IMR-90 (cell line): ENCODE measurements at regions not wholly inside any gene's neighbourhood (a gene's known extent, or its start where the extent isn't known, plus 50 kb on each side); places are given as distances from the start of the nearest gene placed in this dataset.

Experiments
- ATAC-seq: fragments of 200-7000 bp; cut with Tn5 transposase; 2 replicates; pipeline ENCODE4 v1.9.1; 2020; ENCODE audit warnings: low read depth, mild to moderate bottlenecking, moderate library complexity
- BruUV-seq: library from RNA; stranded (reverse); fragments of 400-500 nt; replicated peaks from 2 replicates; lab custom pipeline; 2021; lab: Mats Ljungman, UMichigan
- CTCF ChIA-PET: fragments of 300-600 bp; formaldehyde crosslinking; extraction: SDS; loops from one replicate; lab custom pipeline; 2021; ENCODE audit warnings: antibody characterized with exemption; lab: Yijun Ruan, JAX
- POLR2A ChIA-PET: fragments of 300-600 bp; sonication (Branson Sonifier 250); formaldehyde crosslinking; loops from one replicate; lab custom pipeline; 2022; ENCODE audit warnings: antibody characterized with exemption; ENCODE audit not compliant: unreplicated experiment; lab: Charles Lee
- DNase-seq: peaks from one replicate; pipeline ENCODE4 v3.0.0; 2013
- H2AFZ ChIP-seq: replicated peaks from 2 replicates; pipeline ENCODE3; 2013; ENCODE audit warnings: low read length, mild to moderate bottlenecking; ENCODE audit not compliant: poor library complexity
- H2AK5ac ChIP-seq: 2 replicates; pipeline ENCODE4 v1.6.1; 2013; ENCODE audit warnings: low read depth, low read length, inconsistent platforms
- H2AK9ac ChIP-seq: replicated peaks from 2 replicates; pipeline ENCODE3; 2013; ENCODE audit warnings: mild to moderate bottlenecking, low read depth, low read length, moderate library complexity; ENCODE audit not compliant: poor library complexity
- H2BK120ac ChIP-seq: 2 replicates; pipeline ENCODE4 v1.6.1; 2013; ENCODE audit warnings: low read depth, low read length, inconsistent platforms
- H2BK15ac ChIP-seq: 3 replicates; pipeline ENCODE4 v1.6.1; 2013; ENCODE audit warnings: low read depth, low read length, inconsistent platforms
- H2BK20ac ChIP-seq: 2 replicates; pipeline ENCODE4 v1.6.1; 2013; ENCODE audit warnings: low read depth, mild to moderate bottlenecking, inconsistent platforms, low read length, moderate library complexity
- H2BK5ac ChIP-seq: 2 replicates; pipeline ENCODE4 v1.6.1; 2013; ENCODE audit warnings: mild to moderate bottlenecking, low read depth, low read length, inconsistent platforms; ENCODE audit not compliant: poor library complexity, severe bottlenecking
- H3K14ac ChIP-seq: replicated peaks from 2 replicates; pipeline ENCODE4 v1.6.1; 2013; ENCODE audit warnings: low read depth, low read length, inconsistent platforms
- H3K18ac ChIP-seq: 2 replicates; pipeline ENCODE4 v1.6.1; 2013; ENCODE audit warnings: low read depth, low read length, control low read depth
- H3K23ac ChIP-seq: 2 replicates; pipeline ENCODE4 v1.6.1; 2013; ENCODE audit warnings: low read depth, low read length, inconsistent platforms
- H3K27ac ChIP-seq: 2 replicates; pipeline ENCODE4 v1.5.1; 2013; ENCODE audit warnings: mild to moderate bottlenecking, control low read depth, low read length; ENCODE audit not compliant: insufficient read depth
- H3K27me3 ChIP-seq: 2 replicates; pipeline ENCODE4 v1.6.1; 2013; ENCODE audit warnings: low read length; ENCODE audit not compliant: control insufficient read depth, insufficient read depth
- H3K36me3 ChIP-seq: 2 replicates; pipeline ENCODE4 v1.6.1; 2013; ENCODE audit warnings: low read length, mixed read lengths; ENCODE audit not compliant: control insufficient read depth, insufficient read depth
- H3K4ac ChIP-seq: 2 replicates; pipeline ENCODE4 v1.6.1; 2013; ENCODE audit warnings: low read depth, low read length, inconsistent platforms
- H3K4me1 ChIP-seq: 2 replicates; pipeline ENCODE4 v1.6.1; 2013; ENCODE audit warnings: low read length, mixed read lengths; ENCODE audit not compliant: control insufficient read depth, insufficient read depth
- H3K4me2 ChIP-seq: 2 replicates; pipeline ENCODE4 v1.6.1; 2013; ENCODE audit warnings: low read depth, mild to moderate bottlenecking, control low read depth, low read length, moderate library complexity
- H3K4me3 ChIP-seq: 2 replicates; pipeline ENCODE4 v1.5.1; 2013; ENCODE audit warnings: low read depth, mild to moderate bottlenecking, control low read depth, low read length, moderate library complexity; ENCODE audit not compliant: insufficient read depth
- H3K56ac ChIP-seq: 2 replicates; pipeline ENCODE4 v1.6.1; 2013; ENCODE audit warnings: low read length, inconsistent platforms; ENCODE audit not compliant: insufficient read depth; ENCODE audit errors: extremely low read depth
- H3K79me1 ChIP-seq, 2 experiments: 2 replicates each; pipeline ENCODE4 v1.6.1; 2013; ENCODE audit warnings: low read length in 2 of 2, inconsistent platforms in 1 of 2, low read depth in 1 of 2
- H3K9ac ChIP-seq: 2 replicates; pipeline ENCODE4 v1.6.1; 2013; ENCODE audit warnings: low read depth, low read length, control low read depth
- H3K9me1 ChIP-seq: 2 replicates; pipeline ENCODE4 v1.6.1; 2013; ENCODE audit warnings: low read length, inconsistent platforms; ENCODE audit not compliant: insufficient read depth
- H3K9me3 ChIP-seq: 2 replicates; pipeline ENCODE4 v1.6.1; 2013; ENCODE audit warnings: low read length; ENCODE audit not compliant: control insufficient read depth, insufficient read depth
- H4K20me1 ChIP-seq: 2 replicates; pipeline ENCODE4 v1.6.1; 2013; ENCODE audit warnings: low read length, inconsistent platforms; ENCODE audit not compliant: insufficient read depth
- H4K5ac ChIP-seq: 2 replicates; pipeline ENCODE4 v1.6.1; 2013; ENCODE audit warnings: mild to moderate bottlenecking, low read depth, low read length, control low read depth
- H4K8ac ChIP-seq, 2 experiments: 2 replicates each; pipeline ENCODE4 v1.6.1; 2013; ENCODE audit warnings: low read depth in 2 of 2, low read length in 2 of 2, control low read depth in 1 of 2, inconsistent platforms in 1 of 2
- H4K91ac ChIP-seq: 2 replicates; pipeline ENCODE4 v1.6.1; 2013; ENCODE audit warnings: low read depth, low read length, inconsistent platforms; ENCODE audit not compliant: insufficient read depth
- CEBPB ChIP-seq: IDR thresholded peaks from 2 replicates; pipeline ENCODE4 v1.6.1; 2012; ENCODE audit warnings: low read depth, low read length, improper control_type of control experiment
- WGBS, 2 experiments: methylation state at CpG; one replicate each; pipeline versions ENCODE4 v1.1.5 to v1.1.7; 2013; ENCODE audit warnings: missing lambda C conversion rate in 2 of 2; ENCODE audit not compliant: insufficient read length in 1 of 2; ENCODE audit errors: extremely low coverage in 2 of 2; 5-methylcytosine and 5-hydroxymethylcytosine counted together
- dilution Hi-C: fragments of 300-500 bp; cut with HindIII; formaldehyde crosslinking; loops from one replicate; pipeline ENCODE4 v1.14.3; 2018; ENCODE audit warnings: low sequenced_read_pairs; ENCODE audit not compliant: unreplicated experiment
- in situ Hi-C: fragments of 300-500 bp; cut with MboI; formaldehyde crosslinking; loops from 3 replicates; pipeline ENCODE4 v1.14.3; 2019; ENCODE audit warnings: low sequenced_read_pairs, inconsistent platforms, mixed read lengths
- intact Hi-C: fragments of 100-400 bp; cut with micrococcal nuclease; formaldehyde crosslinking; loops from 2 replicates; pipeline ENCODE4 v1.10.0; 2022
- TF ChIP-seq, protein P1 (sequence below): fragments of 150-350 bp; IDR thresholded peaks from 2 replicates; pipeline ENCODE4 v1.6.1; 2016; ENCODE audit warnings: low read depth, mild to moderate bottlenecking, low read length, moderate library complexity, borderline replicate concordance

GRCh38 chr9:14445946-14446345 lies 132.0 kb upstream of the NFIB start:
- Histone ChIP-seq H2BK20ac (no peak overlapping the region), H3K4me2 (no peak overlapping the region), H3K9me1 (no peaks in the 10 kb centered on the region), H3K27me3 (peaks cover 1% of the 10 kb centered on the region; the same call in 1 of the 2 replicates), H3K27ac (no peak overlapping the region), H2AK9ac (no peak overlapping the region), H2AK5ac (no peak overlapping the region), H4K5ac (no peak overlapping the region), H2BK15ac (no peak overlapping the region), H4K20me1 (no peaks in the 10 kb centered on the region), H3K9ac (no peak overlapping the region), H3K4me1 (no peaks in the 10 kb centered on the region), H3K9me3 (no peaks in the 10 kb centered on the region), H3K4me3 (no peak overlapping the region), H4K91ac (no peak overlapping the region), H2BK5ac (no peak overlapping the region), H3K56ac (no peak overlapping the region), H2AFZ (no peak overlapping the region), H4K8ac (no peak overlapping the region), H3K4ac (no peak overlapping the region), H3K36me3 (no peaks in the 10 kb centered on the region), H3K18ac (no peak overlapping the region), H3K23ac (no peak overlapping the region), H2BK120ac (no peak overlapping the region), H3K79me1 (no peaks in the 10 kb centered on the region), H3K14ac (no peak overlapping the region)
- no TSS peak for BruUV-seq
- dilution Hi-C loops (loop anchor here (25.0 kb wide), 1 partner anchor 1009 kb away; no protein-coding TSS in a partner anchor), intact Hi-C loops (no loop called here), in situ Hi-C loops (loop anchor here (25.0 kb wide), 1 partner anchor 1409 kb away; no protein-coding TSS in a partner anchor)
- 60% methylated on average over 1 of the region's 3 CpGs; no CpG with 5 or more reads in 1 of the 2 experiments for WGBS, 2 experiments
- no peak for ATAC-seq
- POLR2A ChIA-PET: no interaction called here
- DNase-seq: no peak
- CTCF ChIA-PET: no interaction called here
- TF ChIP-seq, protein P1, sequence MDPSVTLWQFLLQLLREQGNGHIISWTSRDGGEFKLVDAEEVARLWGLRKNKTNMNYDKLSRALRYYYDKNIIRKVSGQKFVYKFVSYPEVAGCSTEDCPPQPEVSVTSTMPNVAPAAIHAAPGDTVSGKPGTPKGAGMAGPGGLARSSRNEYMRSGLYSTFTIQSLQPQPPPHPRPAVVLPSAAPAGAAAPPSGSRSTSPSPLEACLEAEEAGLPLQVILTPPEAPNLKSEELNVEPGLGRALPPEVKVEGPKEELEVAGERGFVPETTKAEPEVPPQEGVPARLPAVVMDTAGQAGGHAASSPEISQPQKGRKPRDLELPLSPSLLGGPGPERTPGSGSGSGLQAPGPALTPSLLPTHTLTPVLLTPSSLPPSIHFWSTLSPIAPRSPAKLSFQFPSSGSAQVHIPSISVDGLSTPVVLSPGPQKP: no peak
- no peak for TF ChIP-seq CEBPB
